ENCODE measurements at regions not wholly inside any gene's neighbourhood (a gene's known extent, or its start where the extent isn't known, plus 50 kb on each side); places are given as distances from the start of the nearest gene placed in this dataset.

GRCh38 chr3:193114431-193115340 is 126.3 kb upstream of the PLAAT1 start:
- Histone ChIP-seq H3K4me1 (ENCODE audit: control insufficient read depth, insufficient read depth, low read length) (no peaks in the 10 kb centered on the region), H3K36me3 (ENCODE audit: control insufficient read depth in 2 of 2, insufficient read depth in 1 of 2, low read length in 2 of 2) (no peaks in the 10 kb centered on the region), H3K27ac (ENCODE audit: extremely low read depth, low read depth, low read length) (no peak overlapping the region), H3K4me3 (ENCODE audit: low read depth, low read length) (no peak overlapping the region), H3K9me3 (ENCODE audit: control insufficient read depth, insufficient read depth, low read depth, low read length) (no peaks in the 10 kb centered on the region)
- TF ChIP-seq ZFP69B (tag by site-specific recombination; IDR thresholded peaks at IDR 0.05), result no peak
- no peak for TF ChIP-seq ZNF324 (tag by site-specific recombination; IDR thresholded peaks at IDR 0.05)
- TF ChIP-seq ZNF146 (tag by site-specific recombination; IDR thresholded peaks at IDR 0.05), result no peak
- no peak for TF ChIP-seq ZBTB20 (tag by site-specific recombination; IDR thresholded peaks at IDR 0.05)
- TF ChIP-seq ZNF549 (tag by site-specific recombination; IDR thresholded peaks at IDR 0.05), result no peak
- no peak for TF ChIP-seq ZNF48 (tag by site-specific recombination; IDR thresholded peaks at IDR 0.05)
- TF ChIP-seq ZNF514 (tag by site-specific recombination; IDR thresholded peaks at IDR 0.05), result no peak
- TF ChIP-seq ZNF830 (tag by site-specific recombination; IDR thresholded peaks at IDR 0.05; ENCODE audit: low read depth), result no peak
- no peak for TF ChIP-seq ZNF585B (tag by site-specific recombination; IDR thresholded peaks at IDR 0.05)
- no peak for TF ChIP-seq ZNF521 (tag by site-specific recombination; IDR thresholded peaks at IDR 0.05)
- no peak for TF ChIP-seq BCL11B (tag by site-specific recombination; IDR thresholded peaks at IDR 0.05; ENCODE audit: low read depth)
- TF ChIP-seq ZNF132 (tag by site-specific recombination; IDR thresholded peaks at IDR 0.05; ENCODE audit: borderline replicate concordance), result no peak
- ChIA-PET POLR2A (no interaction called here), CTCF (interaction anchor here (1.3 kb wide), 1 partner anchor 456 kb away, joined by 3 read pairs; no protein-coding TSS in a partner anchor)

GRCh38 chr3:193116871-193117270 is 124.2 kb upstream of the PLAAT1 start:
- no peaks in the 10 kb centered on the region for H3K4me1 ChIP-seq (ENCODE audit: control insufficient read depth, insufficient read depth, low read length)
- no peak overlapping the region for H3K27ac ChIP-seq (ENCODE audit: extremely low read depth, low read depth, low read length)
- no peak for TF ChIP-seq ZFP3 (tag by site-specific recombination; IDR thresholded peaks at IDR 0.05; ENCODE audit: low read depth)
- no peak for TF ChIP-seq GLIS2 (tag by site-specific recombination; IDR thresholded peaks at IDR 0.05)
- no peak for TF ChIP-seq ZNF621 (tag by site-specific recombination; IDR thresholded peaks at IDR 0.05)
- TF ChIP-seq ZNF223 (tag by site-specific recombination; IDR thresholded peaks at IDR 0.05), result no peak
- TF ChIP-seq ZNF248 (tag by site-specific recombination; IDR thresholded peaks at IDR 0.05), result no peak
- TF ChIP-seq ZNF292 (tag by site-specific recombination; IDR thresholded peaks at IDR 0.05; ENCODE audit: borderline replicate concordance, low read depth), result no peak
- POLR2A ChIA-PET, result no interaction called here
- H3K36me3 ChIP-seq (ENCODE audit: control insufficient read depth in 2 of 2, insufficient read depth in 1 of 2, low read length in 2 of 2), result no peaks in the 10 kb centered on the region
- no peak overlapping the region for H3K4me3 ChIP-seq (ENCODE audit: low read depth, low read length)
- CTCF ChIA-PET, result interaction anchor here (0.7 kb wide), 1 partner anchor 244 kb away, joined by 5 read pairs; no protein-coding TSS in a partner anchor
- H3K9me3 ChIP-seq (ENCODE audit: control insufficient read depth, insufficient read depth, low read depth, low read length), result no peaks in the 10 kb centered on the region

GRCh38 chr3:193118907-193119306 is 122.1 kb upstream of the PLAAT1 start:
- no peak overlapping the region for H3K27ac ChIP-seq (ENCODE audit: extremely low read depth, low read depth, low read length)
- no peaks in the 10 kb centered on the region for H3K36me3 ChIP-seq (ENCODE audit: control insufficient read depth in 2 of 2, insufficient read depth in 1 of 2, low read length in 2 of 2)
- H3K4me1 ChIP-seq (ENCODE audit: control insufficient read depth, insufficient read depth, low read length), result no peaks in the 10 kb centered on the region
- H3K4me3 ChIP-seq (ENCODE audit: low read depth, low read length), result no peak overlapping the region
- CTCF ChIA-PET, result interaction anchor here (0.7 kb wide), 1 partner anchor 1260 kb away, joined by 3 read pairs; no protein-coding TSS in a partner anchor
- POLR2A ChIA-PET, result no interaction called here
- H3K9me3 ChIP-seq (ENCODE audit: control insufficient read depth, insufficient read depth, low read depth, low read length), result no peaks in the 10 kb centered on the region
- TF ChIP-seq ZBTB26 (tag by site-specific recombination; optimal IDR thresholded peaks at IDR 0.05) (no peak), TSHZ1 (tag by site-specific recombination; IDR thresholded peaks at IDR 0.05; ENCODE audit: borderline replicate concordance) (no peak), ZNF280D (tag by site-specific recombination; IDR thresholded peaks at IDR 0.05) (no peak)
